Loucy (cell line): ENCODE measurements at regions not wholly inside any gene's neighbourhood (a gene's known extent, or its start where the extent isn't known, plus 50 kb on each side); places are given as distances from the start of the nearest gene placed in this dataset.

Experiments
- H2AFZ ChIP-seq: fragments of 200-600 bp; sonication (generic); 2 replicates; pipeline ENCODE4 v1.6.0; 2016; ENCODE audit warnings: antibody characterized with exemption, mild to moderate bottlenecking, low read length, moderate library complexity
- H3F3A ChIP-seq: fragments of 200-600 bp; 2 replicates; pipeline ENCODE4 v1.6.0; 2016; ENCODE audit warnings: antibody characterized with exemption, low read depth, mild to moderate bottlenecking
- H3K27me3 ChIP-seq: fragments of 200-600 bp; sonication (generic); 2 replicates; pipeline ENCODE4 v1.6.1; 2014; ENCODE audit warnings: low read length, mild to moderate bottlenecking; ENCODE audit not compliant: insufficient read depth, poor library complexity, severe bottlenecking
- H3K36me3 ChIP-seq: fragments of 200-600 bp; sonication (generic); 2 replicates; pipeline ENCODE4 v1.6.1; 2016; ENCODE audit warnings: low read length; ENCODE audit not compliant: insufficient read depth
- H3K4me1 ChIP-seq: fragments of 200-600 bp; sonication (generic); 2 replicates; pipeline ENCODE4 v1.5.1; 2014; ENCODE audit warnings: low read length, mild to moderate bottlenecking; ENCODE audit not compliant: insufficient read depth, poor library complexity, severe bottlenecking
- H3K4me2 ChIP-seq: fragments of 200-600 bp; sonication (generic); 2 replicates; pipeline ENCODE4 v1.6.0; 2014; ENCODE audit warnings: antibody characterized with exemption, low read length, low read depth, mild to moderate bottlenecking; ENCODE audit not compliant: poor library complexity, severe bottlenecking
- H3K4me3 ChIP-seq: fragments of 200-600 bp; sonication (generic); 2 replicates; pipeline ENCODE4 v1.5.1; 2014; ENCODE audit warnings: low read length, mild to moderate bottlenecking, mixed read lengths; ENCODE audit not compliant: poor library complexity, severe bottlenecking
- H3K79me2 ChIP-seq: fragments of 200-600 bp; sonication (generic); 2 replicates; pipeline ENCODE4 v1.6.1; 2014; ENCODE audit warnings: low read length; ENCODE audit not compliant: insufficient read depth
- H3K9ac ChIP-seq: fragments of 200-600 bp; sonication (generic); 2 replicates; pipeline ENCODE4 v1.6.0; 2014; ENCODE audit warnings: mild to moderate bottlenecking, low read depth, low read length, moderate library complexity; ENCODE audit not compliant: poor library complexity, severe bottlenecking
- H3K9me2 ChIP-seq: fragments of 200-600 bp; sonication (generic); replicated peaks from 2 replicates; pipeline ENCODE4 v1.6.1; 2016; ENCODE audit warnings: low read depth, low read length, mixed read lengths
- H3K9me3 ChIP-seq: fragments of 200-600 bp; sonication (generic); 2 replicates; pipeline ENCODE4 v1.6.1; 2014; ENCODE audit warnings: mild to moderate bottlenecking, antibody characterized with exemption, low read length, low read depth; ENCODE audit not compliant: insufficient read depth
- H4K20me1 ChIP-seq: fragments of 200-600 bp; sonication (generic); 2 replicates; pipeline ENCODE4 v1.6.0; 2014; ENCODE audit warnings: antibody characterized with exemption, low read length, mild to moderate bottlenecking; ENCODE audit not compliant: insufficient read depth, poor library complexity, severe bottlenecking
- EZH2phosphoT487 ChIP-seq: fragments of 200-600 bp; IDR thresholded peaks from 2 replicates; pipeline ENCODE4 v1.6.1; 2018; ENCODE audit warnings: antibody characterized with exemption, mild to moderate bottlenecking, moderate library complexity, borderline replicate concordance
- TF ChIP-seq, protein P1 (sequence below): fragments of 200-600 bp; sonication (generic); conservative IDR thresholded peaks from 2 replicates; pipeline ENCODE4 v1.5.1; 2014; ENCODE audit warnings: mild to moderate bottlenecking, antibody characterized with exemption, low read length

- no peak overlapping the region for H3K9ac ChIP-seq
- TF ChIP-seq, protein P1, sequence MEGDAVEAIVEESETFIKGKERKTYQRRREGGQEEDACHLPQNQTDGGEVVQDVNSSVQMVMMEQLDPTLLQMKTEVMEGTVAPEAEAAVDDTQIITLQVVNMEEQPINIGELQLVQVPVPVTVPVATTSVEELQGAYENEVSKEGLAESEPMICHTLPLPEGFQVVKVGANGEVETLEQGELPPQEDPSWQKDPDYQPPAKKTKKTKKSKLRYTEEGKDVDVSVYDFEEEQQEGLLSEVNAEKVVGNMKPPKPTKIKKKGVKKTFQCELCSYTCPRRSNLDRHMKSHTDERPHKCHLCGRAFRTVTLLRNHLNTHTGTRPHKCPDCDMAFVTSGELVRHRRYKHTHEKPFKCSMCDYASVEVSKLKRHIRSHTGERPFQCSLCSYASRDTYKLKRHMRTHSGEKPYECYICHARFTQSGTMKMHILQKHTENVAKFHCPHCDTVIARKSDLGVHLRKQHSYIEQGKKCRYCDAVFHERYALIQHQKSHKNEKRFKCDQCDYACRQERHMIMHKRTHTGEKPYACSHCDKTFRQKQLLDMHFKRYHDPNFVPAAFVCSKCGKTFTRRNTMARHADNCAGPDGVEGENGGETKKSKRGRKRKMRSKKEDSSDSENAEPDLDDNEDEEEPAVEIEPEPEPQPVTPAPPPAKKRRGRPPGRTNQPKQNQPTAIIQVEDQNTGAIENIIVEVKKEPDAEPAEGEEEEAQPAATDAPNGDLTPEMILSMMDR: no peak
- TF ChIP-seq EZH2phosphoT487: no peak
- H3K27me3 ChIP-seq: no peaks in the 10 kb centered on the region
- H3K4me3 ChIP-seq: no peak overlapping the region
- no peaks in the 10 kb centered on the region for H3K79me2 ChIP-seq
- H3F3A ChIP-seq: no peaks in the 10 kb centered on the region
- H2AFZ ChIP-seq: no peak overlapping the region
- H4K20me1 ChIP-seq: no peaks in the 10 kb centered on the region
- no peaks in the 10 kb centered on the region for H3K9me3 ChIP-seq
- H3K4me1 ChIP-seq: no peaks in the 10 kb centered on the region
- H3K36me3 ChIP-seq: no peaks in the 10 kb centered on the region
- H3K4me2 ChIP-seq: no peak overlapping the region
- no peaks in the 10 kb centered on the region for H3K9me2 ChIP-seq
Measured at GRCh38 chr12:124668602-124669001, 101.2 kb upstream of the NCOR2 start.

DNA sequence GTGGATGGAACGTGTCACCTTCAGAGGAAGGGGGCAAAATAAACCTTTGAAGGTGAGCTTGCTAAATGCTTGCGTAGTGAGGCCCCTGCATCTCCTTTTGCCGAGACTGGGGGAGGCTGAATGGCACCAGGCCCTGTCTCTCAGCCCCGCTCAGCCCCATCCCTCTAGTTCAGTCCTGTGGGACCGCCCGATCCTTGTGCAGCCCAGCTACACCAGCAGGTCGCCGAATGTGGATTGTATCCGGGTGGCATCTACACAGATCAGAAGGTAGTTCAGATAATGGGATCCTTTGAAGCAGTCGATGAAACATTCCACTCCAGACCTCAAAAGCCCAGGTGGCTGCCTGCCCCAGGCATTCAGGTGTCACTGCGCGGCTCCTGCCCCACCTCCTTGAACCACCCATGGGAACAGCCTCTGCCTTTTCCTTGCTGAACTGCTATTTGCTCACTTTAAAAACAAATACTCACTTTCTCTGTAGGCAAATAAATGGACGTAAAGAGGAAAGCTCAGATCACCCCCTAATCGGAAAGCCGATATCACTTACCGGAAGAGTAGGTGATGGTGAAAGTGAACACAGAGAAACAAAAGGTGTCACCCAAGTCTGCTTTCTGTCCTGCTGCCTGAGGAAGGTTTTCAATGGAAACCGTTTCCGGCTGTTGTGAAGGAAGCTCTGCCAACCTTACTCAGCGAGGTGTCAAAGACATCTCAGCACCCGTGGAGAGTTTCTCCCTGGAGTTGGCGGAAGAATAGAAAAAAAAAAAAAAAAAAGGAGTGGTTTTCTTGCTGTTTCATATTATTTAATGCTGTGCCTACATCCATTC, 100.3 kb upstream of the NCOR2 start:
- Histone ChIP-seq H3K36me3 (no peaks in the 10 kb centered on the region), H3K79me2 (no peaks in the 10 kb centered on the region), H4K20me1 (no peaks in the 10 kb centered on the region), H3K27me3 (no peaks in the 10 kb centered on the region), H3K9ac (no peak overlapping the region), H3K4me1 (no peaks in the 10 kb centered on the region), H3K9me3 (no peaks in the 10 kb centered on the region), H2AFZ (no peak overlapping the region), H3F3A (no peaks in the 10 kb centered on the region), H3K9me2 (no peaks in the 10 kb centered on the region), H3K4me2 (no peak overlapping the region), H3K4me3 (no peak overlapping the region)
- TF ChIP-seq EZH2phosphoT487: no peak
- TF ChIP-seq, protein P1: no peak

- H3K4me3 ChIP-seq: no peak overlapping the region
- H3K9me2 ChIP-seq: no peaks in the 10 kb centered on the region
- no peaks in the 10 kb centered on the region for H3K36me3 ChIP-seq
- no peak overlapping the region for H2AFZ ChIP-seq
- H3K9ac ChIP-seq: no peak overlapping the region
- H3K27me3 ChIP-seq: no peaks in the 10 kb centered on the region
- no peaks in the 10 kb centered on the region for H4K20me1 ChIP-seq
- no peak overlapping the region for H3K4me2 ChIP-seq
- no peaks in the 10 kb centered on the region for H3K79me2 ChIP-seq
- no peaks in the 10 kb centered on the region for H3F3A ChIP-seq
- TF ChIP-seq, protein P1: no peak
- TF ChIP-seq EZH2phosphoT487: no peak
- H3K9me3 ChIP-seq: no peaks in the 10 kb centered on the region
- no peaks in the 10 kb centered on the region for H3K4me1 ChIP-seq
Measured at GRCh38 chr12:124666722-124667259, 99.4 kb upstream of the NCOR2 start.
